Nephron (organoid): ENCODE measurements at regions not wholly inside any gene's neighbourhood (a gene's known extent, or its start where the extent isn't known, plus 50 kb on each side); places are given as distances from the start of the nearest gene placed in this dataset.

ENCODE experiments used
- H3K27ac Mint-ChIP-seq, 3 experiments: 2 replicates each; pipeline ENCODE4 v1.8.0; 2020; ENCODE audit warnings: mixed read lengths in 3 of 3, mild to moderate bottlenecking in 2 of 3, moderate library complexity in 1 of 3
- H3K27me3 Mint-ChIP-seq: 2 replicates; pipeline ENCODE4 v1.8.0; 2021; ENCODE audit warnings: low read depth, mild to moderate bottlenecking, moderate library complexity, mixed read lengths
- H3K36me3 Mint-ChIP-seq: 2 replicates; pipeline ENCODE4 v1.8.0; 2020; ENCODE audit warnings: low read depth, mixed read lengths
- H3K4me1 Mint-ChIP-seq: 2 replicates; pipeline ENCODE4 v1.8.0; 2020; ENCODE audit warnings: mixed read lengths
- H3K4me3 Mint-ChIP-seq, 3 experiments: 2 replicates each; pipeline ENCODE4 v1.8.0; 2020; ENCODE audit warnings: mild to moderate bottlenecking in 3 of 3, mixed read lengths in 3 of 3, moderate library complexity in 2 of 3
- H3K9me3 Mint-ChIP-seq: 2 replicates; pipeline ENCODE4 v1.8.0; 2020; ENCODE audit warnings: mixed read lengths
- CTCF ChIP-seq, 3 experiments: fragments of 200-600 bp; sonication (generic); IDR thresholded peaks; one replicate each; pipeline ENCODE4 v1.5.0; 2021; ENCODE audit warnings: antibody characterized with exemption in 3 of 3; ENCODE audit not compliant: unreplicated experiment in 3 of 3

GRCh38 chr1:4328402-4329071, 325.9 kb upstream of the AJAP1 start:
- Mint-ChIP-seq H3K4me3 (no peak overlapping the region), H3K27me3 (peaks cover 40% of the 10 kb centered on the region), H3K4me1 (no peaks in the 10 kb centered on the region), H3K9me3 (peaks cover 2% of the 10 kb centered on the region), H3K27ac (no peak overlapping the region), H3K36me3 (no peaks in the 10 kb centered on the region)
- TF ChIP-seq CTCF (IDR thresholded peaks at IDR 0.05; ENCODE audit: unreplicated experiment in 3 of 3), result no peak

GRCh38 chr1:4330805-4331766, 323.3 kb upstream of the AJAP1 start:
- Mint-ChIP-seq H3K9me3 (peaks cover 7% of the 10 kb centered on the region), H3K4me1 (no peaks in the 10 kb centered on the region), H3K27ac (no peak overlapping the region), H3K4me3 (no peak overlapping the region), H3K27me3 (peaks cover 36% of the 10 kb centered on the region), H3K36me3 (no peaks in the 10 kb centered on the region)
- no peak for TF ChIP-seq CTCF (IDR thresholded peaks at IDR 0.05; ENCODE audit: unreplicated experiment in 3 of 3)

GRCh38 chr1:4331767-4332163, 322.6 kb upstream of the AJAP1 start:
- no peak overlapping the region for H3K4me3 Mint-ChIP-seq
- H3K27ac Mint-ChIP-seq, result no peak overlapping the region
- no peaks in the 10 kb centered on the region for H3K36me3 Mint-ChIP-seq
- no peaks in the 10 kb centered on the region for H3K4me1 Mint-ChIP-seq
- no peak for TF ChIP-seq CTCF (IDR thresholded peaks at IDR 0.05; ENCODE audit: unreplicated experiment in 3 of 3)
- H3K9me3 Mint-ChIP-seq, result peaks cover 12% of the 10 kb centered on the region
- H3K27me3 Mint-ChIP-seq, result peaks cover 39% of the 10 kb centered on the region

- Mint-ChIP-seq H3K4me1 (no peaks in the 10 kb centered on the region), H3K4me3 (no peak overlapping the region), H3K9me3 (peaks cover 12% of the 10 kb centered on the region), H3K27ac (no peak overlapping the region), H3K36me3 (no peaks in the 10 kb centered on the region), H3K27me3 (peaks cover 21% of the 10 kb centered on the region)
- TF ChIP-seq CTCF (IDR thresholded peaks at IDR 0.05; ENCODE audit: unreplicated experiment in 3 of 3), result no peak
These were observed 317.9 kb upstream of the AJAP1 start for GRCh38 chr1:4336507-4336906.

- Mint-ChIP-seq H3K27me3 (peaks cover 21% of the 10 kb centered on the region), H3K4me1 (no peaks in the 10 kb centered on the region), H3K4me3 (no peak overlapping the region), H3K27ac (no peak overlapping the region), H3K36me3 (no peaks in the 10 kb centered on the region), H3K9me3 (peaks cover 2% of the 10 kb centered on the region)
- TF ChIP-seq CTCF (IDR thresholded peaks at IDR 0.05; ENCODE audit: unreplicated experiment in 3 of 3), result no peak
These were observed 313.0 kb upstream of the AJAP1 start for GRCh38 chr1:4341421-4341820.
